Caco-2 (cell line): ENCODE measurements at regions not wholly inside any gene's neighbourhood (a gene's known extent, or its start where the extent isn't known, plus 50 kb on each side); places are given as distances from the start of the nearest gene placed in this dataset.

Experiments used
- BruUV-seq: library from RNA; stranded (reverse); fragments of 400-500 nt; replicated peaks from 2 replicates; lab custom pipeline; 2021; lab: Mats Ljungman, UMichigan
- CTCF ChIA-PET: fragments of 300-600 bp; sonication (Branson Sonifier 250); formaldehyde crosslinking; loops from one replicate; lab custom pipeline; 2022; ENCODE audit warnings: antibody characterized with exemption; lab: Charles Lee
- POLR2A ChIA-PET: fragments of 300-600 bp; sonication (Branson Sonifier 250); formaldehyde crosslinking; loops from one replicate; lab custom pipeline; 2022; ENCODE audit warnings: antibody characterized with exemption; lab: Charles Lee
- DNase-seq, 2 experiments: peaks; one replicate each; pipeline versions ENCODE4 v3.0.0 to v3.0.0-alpha.2; 2020 to 2022
- H3K27me3 ChIP-seq: replicated peaks from 2 replicates; pipeline ENCODE4 v1.6.0; 2011; ENCODE audit warnings: low read length; ENCODE audit not compliant: control insufficient read depth, insufficient read depth
- H3K36me3 ChIP-seq: 2 replicates; pipeline ENCODE4 v1.5.1; 2011; ENCODE audit warnings: low read length; ENCODE audit not compliant: control insufficient read depth, insufficient read depth
- H3K4me1 ChIP-seq: fragments of 250-450 bp; sonication (Bioruptor Pico); 2 replicates; pipeline ENCODE4 v1.5.1; 2020; ENCODE audit warnings: mild to moderate bottlenecking
- H3K4me3 ChIP-seq: 2 replicates; pipeline ENCODE4 v1.5.1; 2011; ENCODE audit warnings: low read depth, mild to moderate bottlenecking, control low read depth, low read length
- H3K9me3 ChIP-seq: fragments of 250-450 bp; sonication (Bioruptor Pico); 2 replicates; pipeline ENCODE4 v1.5.1; 2020; ENCODE audit warnings: mild to moderate bottlenecking, moderate library complexity
- H3K27ac Mint-ChIP-seq: one replicate; pipeline ENCODE4 v1.8.0; 2022; ENCODE audit warnings: mixed read lengths; ENCODE audit not compliant: unreplicated experiment
- H3K27me3 Mint-ChIP-seq: one replicate; pipeline ENCODE4 v1.8.0; 2022; ENCODE audit warnings: mixed read lengths; ENCODE audit not compliant: insufficient read depth, unreplicated experiment
- H3K36me3 Mint-ChIP-seq: one replicate; pipeline ENCODE4 v1.8.0; 2022; ENCODE audit warnings: mild to moderate bottlenecking, mixed read lengths; ENCODE audit not compliant: insufficient read depth, unreplicated experiment
- H3K4me1 Mint-ChIP-seq: one replicate; pipeline ENCODE4 v1.8.0; 2022; ENCODE audit warnings: low read depth, mixed read lengths; ENCODE audit not compliant: unreplicated experiment
- H3K4me3 Mint-ChIP-seq: one replicate; pipeline ENCODE4 v1.8.0; 2022; ENCODE audit warnings: mild to moderate bottlenecking, moderate library complexity, mixed read lengths; ENCODE audit not compliant: unreplicated experiment
- H3K9me3 Mint-ChIP-seq: one replicate; pipeline ENCODE4 v1.8.0; 2022; ENCODE audit warnings: mixed read lengths; ENCODE audit not compliant: unreplicated experiment
- intact Hi-C: fragments of 100-400 bp; cut with micrococcal nuclease; formaldehyde crosslinking; loops from one replicate; pipeline ENCODE4 v1.10.0; 2022; ENCODE audit not compliant: unreplicated experiment
- TF ChIP-seq, protein P1 (sequence below), 2 experiments: fragments of 200-600 bp in 1 of 2; IDR thresholded peaks; 1 replicate in 1 of 2; 2 replicates in 1 of 2; pipeline versions ENCODE4 v1.5.1 to v1.8.0; 2011 to 2022; ENCODE audit warnings: antibody characterized with exemption in 1 of 2, control low read depth in 1 of 2, inconsistent platforms in 1 of 2, low read depth in 1 of 2, low read length in 1 of 2, mild to moderate bottlenecking in 1 of 2, moderate library complexity in 1 of 2; ENCODE audit not compliant: insufficient read depth in 1 of 2, severe bottlenecking in 1 of 2, unreplicated experiment in 1 of 2

DNA sequence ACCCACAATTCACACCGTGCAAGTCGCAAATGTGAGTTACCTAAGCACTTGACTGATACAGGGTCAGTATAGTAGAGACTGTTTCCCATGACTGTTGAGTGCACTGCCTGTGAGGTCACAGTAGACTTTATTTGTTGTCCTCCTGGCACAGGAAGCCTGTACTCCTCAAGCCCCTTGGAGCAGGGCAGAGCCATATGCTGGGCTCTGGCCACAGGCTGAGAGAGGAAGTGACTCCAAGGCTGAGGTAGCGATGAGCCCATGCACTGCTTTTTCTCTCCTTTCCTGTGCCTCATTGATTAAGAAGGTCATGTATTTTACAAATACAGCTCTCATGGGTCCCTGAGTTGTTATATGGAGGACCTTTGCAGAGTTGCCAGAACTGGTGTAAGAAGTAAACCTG lies 287.7 kb downstream of the SRBD1 start:
- Mint-ChIP-seq H3K9me3 (peaks cover 10% of the 10 kb centered on the region), H3K36me3 (no peaks in the 10 kb centered on the region), H3K4me1 (no peaks in the 10 kb centered on the region), H3K27me3 (no peaks in the 10 kb centered on the region), H3K27ac (no peak overlapping the region), H3K4me3 (no peak overlapping the region)
- no peak overlapping the region for H3K4me3 ChIP-seq
- DNase-seq = no peak
- peaks cover 8% of the 10 kb centered on the region; the same call in 1 of the 2 replicates for H3K9me3 ChIP-seq
- intact Hi-C loops = no loop called here
- no peaks in the 10 kb centered on the region for H3K36me3 ChIP-seq
- ChIA-PET POLR2A (no interaction called here), CTCF (no interaction called here)
- H3K4me1 ChIP-seq = no peaks in the 10 kb centered on the region
- no TSS peak for BruUV-seq
- TF ChIP-seq, protein P1, sequence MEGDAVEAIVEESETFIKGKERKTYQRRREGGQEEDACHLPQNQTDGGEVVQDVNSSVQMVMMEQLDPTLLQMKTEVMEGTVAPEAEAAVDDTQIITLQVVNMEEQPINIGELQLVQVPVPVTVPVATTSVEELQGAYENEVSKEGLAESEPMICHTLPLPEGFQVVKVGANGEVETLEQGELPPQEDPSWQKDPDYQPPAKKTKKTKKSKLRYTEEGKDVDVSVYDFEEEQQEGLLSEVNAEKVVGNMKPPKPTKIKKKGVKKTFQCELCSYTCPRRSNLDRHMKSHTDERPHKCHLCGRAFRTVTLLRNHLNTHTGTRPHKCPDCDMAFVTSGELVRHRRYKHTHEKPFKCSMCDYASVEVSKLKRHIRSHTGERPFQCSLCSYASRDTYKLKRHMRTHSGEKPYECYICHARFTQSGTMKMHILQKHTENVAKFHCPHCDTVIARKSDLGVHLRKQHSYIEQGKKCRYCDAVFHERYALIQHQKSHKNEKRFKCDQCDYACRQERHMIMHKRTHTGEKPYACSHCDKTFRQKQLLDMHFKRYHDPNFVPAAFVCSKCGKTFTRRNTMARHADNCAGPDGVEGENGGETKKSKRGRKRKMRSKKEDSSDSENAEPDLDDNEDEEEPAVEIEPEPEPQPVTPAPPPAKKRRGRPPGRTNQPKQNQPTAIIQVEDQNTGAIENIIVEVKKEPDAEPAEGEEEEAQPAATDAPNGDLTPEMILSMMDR (IDR thresholded peaks at IDR 0.05; ENCODE audit: insufficient read depth in 1 of 2, low read depth in 1 of 2, low read length in 1 of 2, severe bottlenecking in 1 of 2, unreplicated experiment in 1 of 2) = no peak
- H3K27me3 ChIP-seq = no peaks in the 10 kb centered on the region

DNA sequence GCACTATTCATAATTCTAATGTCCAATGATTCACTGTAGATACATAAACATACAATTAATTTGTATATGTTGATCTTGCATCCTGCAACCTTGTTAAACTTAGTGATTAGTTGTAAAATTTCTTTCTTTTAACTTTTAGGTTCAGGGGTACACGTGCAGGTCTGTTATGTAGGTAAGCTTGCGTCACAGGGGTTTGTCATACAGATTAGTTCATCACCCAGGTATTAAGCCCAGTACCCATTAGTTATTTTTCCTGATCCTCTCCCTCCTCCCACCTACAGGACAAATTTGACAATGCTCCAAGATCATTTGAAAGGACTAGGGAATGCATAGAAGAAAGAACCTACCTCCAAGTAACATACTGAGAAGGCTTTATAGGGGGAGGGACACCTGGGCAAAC lies 290.1 kb downstream of the SRBD1 start:
- Mint-ChIP-seq H3K27me3 (no peaks in the 10 kb centered on the region), H3K27ac (no peak overlapping the region), H3K36me3 (no peaks in the 10 kb centered on the region), H3K9me3 (peaks cover 10% of the 10 kb centered on the region), H3K4me1 (no peaks in the 10 kb centered on the region), H3K4me3 (no peak overlapping the region)
- intact Hi-C loops = no loop called here
- no peaks in the 10 kb centered on the region for H3K36me3 ChIP-seq
- no peak for DNase-seq
- ChIA-PET POLR2A (no interaction called here), CTCF (no interaction called here)
- no peaks in the 10 kb centered on the region for H3K4me1 ChIP-seq
- TF ChIP-seq, protein P1 (IDR thresholded peaks at IDR 0.05; ENCODE audit: insufficient read depth in 1 of 2, low read depth in 1 of 2, low read length in 1 of 2, severe bottlenecking in 1 of 2, unreplicated experiment in 1 of 2) = no peak
- H3K27me3 ChIP-seq = no peaks in the 10 kb centered on the region
- H3K9me3 ChIP-seq = peaks cover 8% of the 10 kb centered on the region; the same call in 1 of the 2 replicates
- no peak overlapping the region for H3K4me3 ChIP-seq
- BruUV-seq = no TSS peak

DNA sequence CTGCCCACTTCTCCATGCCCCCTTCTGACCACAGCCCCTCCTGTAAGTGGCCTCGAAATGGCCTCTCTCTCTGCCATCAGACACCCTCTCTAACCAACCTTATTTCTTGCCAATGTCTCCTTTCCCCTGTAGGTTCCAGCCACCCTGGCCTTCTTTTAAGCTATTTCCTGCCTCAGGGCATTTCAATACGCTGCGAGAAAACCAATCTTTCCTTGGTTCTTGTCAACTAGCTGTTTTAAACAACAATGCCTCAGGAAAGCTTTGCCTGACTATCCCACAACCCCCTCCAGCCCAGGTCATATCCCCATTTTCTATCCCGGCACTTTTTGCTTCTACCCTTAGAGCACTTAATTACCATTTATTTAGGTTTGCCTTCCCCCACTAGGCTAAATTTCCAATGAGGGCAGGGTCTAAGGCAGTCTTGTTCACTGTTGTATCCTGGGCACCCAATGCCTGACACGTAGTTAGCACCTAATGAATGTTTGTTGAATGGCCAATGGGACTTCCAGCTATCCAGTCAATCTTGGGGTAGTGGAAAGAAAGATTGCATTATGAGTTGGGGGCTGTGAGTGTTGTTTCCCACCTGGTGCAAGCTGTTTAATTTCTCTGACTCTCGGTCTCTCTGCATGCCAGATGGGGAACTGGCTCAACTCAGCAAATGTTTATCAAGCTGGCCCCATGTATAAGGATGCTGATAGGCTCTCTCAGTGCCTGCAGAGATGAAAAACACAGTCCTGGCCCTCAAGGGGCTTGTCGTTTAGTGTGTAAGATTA lies 291.2 kb downstream of the SRBD1 start:
- no peaks in the 10 kb centered on the region for H3K4me1 ChIP-seq
- CTCF ChIA-PET = no interaction called here
- no peak overlapping the region for H3K27ac Mint-ChIP-seq
- no TSS peak for BruUV-seq
- POLR2A ChIA-PET = no interaction called here
- TF ChIP-seq, protein P1 (IDR thresholded peaks at IDR 0.05; ENCODE audit: insufficient read depth in 1 of 2, low read depth in 1 of 2, low read length in 1 of 2, severe bottlenecking in 1 of 2, unreplicated experiment in 1 of 2) = no peak
- H3K27me3 Mint-ChIP-seq = no peaks in the 10 kb centered on the region
- no peak overlapping the region for H3K4me3 Mint-ChIP-seq
- H3K27me3 ChIP-seq = no peaks in the 10 kb centered on the region
- no peaks in the 10 kb centered on the region for H3K4me1 Mint-ChIP-seq
- H3K9me3 Mint-ChIP-seq = peaks cover 10% of the 10 kb centered on the region
- H3K36me3 ChIP-seq = no peaks in the 10 kb centered on the region
- no peaks in the 10 kb centered on the region for H3K36me3 Mint-ChIP-seq
- no peak overlapping the region for H3K4me3 ChIP-seq
- H3K9me3 ChIP-seq = peaks cover 8% of the 10 kb centered on the region; the same call in 1 of the 2 replicates
- intact Hi-C loops = no loop called here
- no peak for DNase-seq
